GM12865 (cell line): ENCODE measurements at regions not wholly inside any gene's neighbourhood (a gene's known extent, or its start where the extent isn't known, plus 50 kb on each side); places are given as distances from the start of the nearest gene placed in this dataset.

ENCODE experiments used
- DNase-seq: peaks from one replicate; pipeline ENCODE4 v3.0.0; 2010; ENCODE audit warnings: low read depth
- H3K4me3 ChIP-seq: 2 replicates; pipeline ENCODE4 v1.5.1; 2011; ENCODE audit warnings: mild to moderate bottlenecking, low read depth, low read length, control low read depth
- TF ChIP-seq, protein P1 (sequence below): IDR thresholded peaks from 2 replicates; pipeline ENCODE4 v1.5.1; 2011; ENCODE audit warnings: low read length, control low read depth, low read depth, inconsistent platforms; ENCODE audit not compliant: insufficient read depth; ENCODE audit errors: missing control alignments

DNA sequence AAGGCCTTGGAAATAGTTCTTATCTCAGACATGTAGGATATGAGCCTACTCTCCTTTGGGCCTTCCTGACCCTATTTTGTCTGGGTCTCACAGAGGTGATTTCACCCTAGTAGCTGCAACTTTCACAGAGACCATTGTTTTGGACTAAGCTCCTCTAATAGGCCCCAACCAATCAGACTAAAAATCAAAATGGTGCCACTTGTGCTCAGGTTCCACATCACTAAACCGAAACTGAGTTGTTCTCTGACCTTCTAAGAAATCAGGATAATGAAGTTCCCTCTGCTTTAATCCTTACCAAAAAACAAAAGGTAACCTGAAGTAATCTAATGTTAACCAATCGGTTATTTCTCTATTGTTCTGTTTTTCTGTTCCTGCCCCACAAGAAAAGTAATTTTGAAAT lies 143.6 kb downstream of the CD24 start:
- TF ChIP-seq, protein P1, sequence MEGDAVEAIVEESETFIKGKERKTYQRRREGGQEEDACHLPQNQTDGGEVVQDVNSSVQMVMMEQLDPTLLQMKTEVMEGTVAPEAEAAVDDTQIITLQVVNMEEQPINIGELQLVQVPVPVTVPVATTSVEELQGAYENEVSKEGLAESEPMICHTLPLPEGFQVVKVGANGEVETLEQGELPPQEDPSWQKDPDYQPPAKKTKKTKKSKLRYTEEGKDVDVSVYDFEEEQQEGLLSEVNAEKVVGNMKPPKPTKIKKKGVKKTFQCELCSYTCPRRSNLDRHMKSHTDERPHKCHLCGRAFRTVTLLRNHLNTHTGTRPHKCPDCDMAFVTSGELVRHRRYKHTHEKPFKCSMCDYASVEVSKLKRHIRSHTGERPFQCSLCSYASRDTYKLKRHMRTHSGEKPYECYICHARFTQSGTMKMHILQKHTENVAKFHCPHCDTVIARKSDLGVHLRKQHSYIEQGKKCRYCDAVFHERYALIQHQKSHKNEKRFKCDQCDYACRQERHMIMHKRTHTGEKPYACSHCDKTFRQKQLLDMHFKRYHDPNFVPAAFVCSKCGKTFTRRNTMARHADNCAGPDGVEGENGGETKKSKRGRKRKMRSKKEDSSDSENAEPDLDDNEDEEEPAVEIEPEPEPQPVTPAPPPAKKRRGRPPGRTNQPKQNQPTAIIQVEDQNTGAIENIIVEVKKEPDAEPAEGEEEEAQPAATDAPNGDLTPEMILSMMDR = no peak
- DNase-seq = no peak
- H3K4me3 ChIP-seq = no peak overlapping the region

DNA sequence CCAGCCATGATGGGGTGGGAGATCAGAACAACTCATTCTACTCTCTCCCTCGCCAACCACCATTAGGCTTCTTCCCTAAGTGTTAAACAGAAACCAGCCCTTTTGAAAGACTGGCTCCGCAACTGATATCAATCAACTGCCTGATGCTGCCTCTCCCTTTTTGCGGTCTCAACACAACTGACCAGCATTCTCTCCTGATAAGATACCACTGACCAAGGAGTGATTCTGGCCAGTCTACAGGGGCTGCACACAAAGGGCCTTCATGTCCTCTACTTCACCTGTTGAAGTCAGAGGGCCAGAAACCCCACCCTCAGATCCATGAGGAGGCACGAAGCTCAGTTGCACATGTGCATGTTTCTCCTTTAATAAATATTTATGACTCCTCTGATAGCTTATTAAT lies 145.1 kb downstream of the CD24 start:
- TF ChIP-seq, protein P1 = no peak
- DNase-seq = no peak
- H3K4me3 ChIP-seq = no peak overlapping the region

- TF ChIP-seq, protein P1 = no peak
- no peak overlapping the region for H3K4me3 ChIP-seq
- DNase-seq = no peak
These were observed 147.4 kb downstream of the CD24 start for GRCh38 chr6:106827081-106827480.

- no peak overlapping the region for H3K4me3 ChIP-seq
- no peak for DNase-seq
- TF ChIP-seq, protein P1 = no peak
These were observed 149.4 kb downstream of the CD24 start for GRCh38 chr6:106825156-106825555.

- H3K4me3 ChIP-seq = no peak overlapping the region
- no peak for DNase-seq
- TF ChIP-seq, protein P1 = no peak
These were observed 150.7 kb downstream of the CD24 start for GRCh38 chr6:106823732-106824351.

- DNase-seq = no peak
- no peak overlapping the region for H3K4me3 ChIP-seq
- TF ChIP-seq, protein P1 = no peak
These were observed 151.5 kb downstream of the CD24 start for GRCh38 chr6:106823058-106823457.

DNA sequence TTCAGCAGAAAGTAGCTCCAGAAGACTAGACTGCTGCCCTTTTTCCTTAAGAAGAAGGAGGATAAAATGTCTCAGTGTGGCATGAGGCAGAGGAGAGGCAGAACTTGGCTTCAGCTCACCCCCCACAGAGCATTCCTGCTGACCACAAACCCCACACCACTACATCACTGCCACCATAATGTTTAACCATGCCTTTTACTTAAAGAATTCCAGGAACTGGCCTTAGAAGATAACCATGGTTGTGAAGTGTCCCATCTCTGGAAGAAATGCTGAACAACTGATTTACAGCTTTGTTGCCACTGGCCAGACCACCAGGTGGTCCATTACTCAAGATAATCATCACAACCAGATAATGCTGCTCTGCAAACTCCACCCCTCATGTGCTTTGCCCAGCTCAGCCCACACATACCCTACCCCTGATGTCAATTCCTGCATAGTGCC lies 154.1 kb downstream of the CD24 start:
- TF ChIP-seq, protein P1 = no peak
- H3K4me3 ChIP-seq = no peak overlapping the region
- DNase-seq = no peak
